ENCODE measurements at regions not wholly inside any gene's neighbourhood (a gene's known extent, or its start where the extent isn't known, plus 50 kb on each side); places are given as distances from the start of the nearest gene placed in this dataset.

DNA sequence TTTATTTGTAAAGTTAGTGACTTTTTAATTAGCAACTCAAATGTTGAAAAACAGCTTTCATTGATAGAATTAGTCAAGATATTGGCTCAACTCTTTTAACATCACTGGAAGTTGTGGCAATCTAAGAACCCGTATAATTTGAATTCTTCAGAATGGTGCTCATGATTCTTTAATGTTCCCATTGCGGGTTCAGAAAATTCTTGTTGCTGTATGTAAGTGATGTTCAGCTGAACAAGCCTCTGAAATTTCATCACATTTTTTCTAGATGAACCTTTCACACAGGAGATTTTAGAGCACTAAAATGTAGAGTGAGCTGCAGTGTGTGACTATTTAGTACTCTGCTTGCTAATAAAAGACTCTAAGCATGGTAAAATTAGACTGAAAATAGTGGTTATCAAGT, 1317.7 kb downstream of the FSTL5 start:
- no peak overlapping the region for H3K4me2 ChIP-seq
- POLR2A ChIA-PET: no interaction called here
- H3K9me3 ChIP-seq: no peaks in the 10 kb centered on the region
- DNase-seq (ENCODE audit: low read depth in 1 of 2, low spot score in 1 of 2) (no peak), ATAC-seq (no peak), FAIRE-seq (no peak)
- no peak overlapping the region for H3K4me3 ChIP-seq
- peaks cover 9% of the 10 kb centered on the region; the same call in 1 of the 3 replicates for H3K4me1 ChIP-seq
- H3K27ac ChIP-seq: no peak overlapping the region
- WGBS (ENCODE audit: missing lambda C conversion rate): 92% methylated on average over 2 of the region's 2 CpGs
- CTCF ChIA-PET: no interaction called here
- no peak for TF ChIP-seq ZSCAN20 (CRISPR knock-in tag; IDR thresholded peaks at IDR 0.05)
- TF ChIP-seq FOSL2 (IDR thresholded peaks at IDR 0.05): no peak
- TF ChIP-seq FOSL2 (CRISPR knock-in tag; IDR thresholded peaks at IDR 0.05): no peak
- TF ChIP-seq, protein P1, sequence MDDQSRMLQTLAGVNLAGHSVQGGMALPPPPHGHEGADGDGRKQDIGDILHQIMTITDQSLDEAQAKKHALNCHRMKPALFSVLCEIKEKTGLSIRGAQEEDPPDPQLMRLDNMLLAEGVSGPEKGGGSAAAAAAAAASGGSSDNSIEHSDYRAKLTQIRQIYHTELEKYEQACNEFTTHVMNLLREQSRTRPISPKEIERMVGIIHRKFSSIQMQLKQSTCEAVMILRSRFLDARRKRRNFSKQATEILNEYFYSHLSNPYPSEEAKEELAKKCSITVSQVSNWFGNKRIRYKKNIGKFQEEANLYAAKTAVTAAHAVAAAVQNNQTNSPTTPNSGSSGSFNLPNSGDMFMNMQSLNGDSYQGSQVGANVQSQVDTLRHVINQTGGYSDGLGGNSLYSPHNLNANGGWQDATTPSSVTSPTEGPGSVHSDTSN (IDR thresholded peaks at IDR 0.05): no peak
- TF ChIP-seq KDM1A (IDR thresholded peaks at IDR 0.05; ENCODE audit: low read depth): no peak
- TF ChIP-seq, protein P2, sequence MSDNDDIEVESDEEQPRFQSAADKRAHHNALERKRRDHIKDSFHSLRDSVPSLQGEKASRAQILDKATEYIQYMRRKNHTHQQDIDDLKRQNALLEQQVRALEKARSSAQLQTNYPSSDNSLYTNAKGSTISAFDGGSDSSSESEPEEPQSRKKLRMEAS (IDR thresholded peaks at IDR 0.05): no peak

DNA sequence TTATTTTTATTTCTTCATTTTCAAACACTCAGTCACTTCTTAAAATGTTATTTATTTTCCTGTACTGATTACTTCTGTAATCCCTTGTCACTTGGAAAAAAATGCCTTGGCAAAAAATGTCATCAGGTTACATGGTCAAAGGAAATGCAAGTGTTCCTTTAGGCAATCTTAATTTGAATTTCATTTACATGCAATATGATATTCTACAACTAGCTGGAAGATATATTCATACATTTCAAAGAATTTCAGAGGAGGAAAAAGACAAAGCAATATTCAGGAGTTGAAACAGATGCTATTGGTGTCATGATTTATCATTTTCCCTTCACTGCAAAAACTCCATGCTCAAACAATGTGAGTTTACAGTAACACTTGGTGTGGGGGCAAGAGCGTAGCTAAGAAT, 1316.6 kb downstream of the FSTL5 start:
- H3K4me2 ChIP-seq: no peak overlapping the region
- no peak overlapping the region for H3K4me3 ChIP-seq
- WGBS (ENCODE audit: missing lambda C conversion rate): 97% methylated on average over 1 of the region's 1 CpG
- ChIA-PET CTCF (no interaction called here), POLR2A (no interaction called here)
- no peak overlapping the region for H3K27ac ChIP-seq
- DNase-seq (ENCODE audit: low read depth in 1 of 2, low spot score in 1 of 2) (no peak), FAIRE-seq (no peak), ATAC-seq (no peak)
- H3K9me3 ChIP-seq: no peaks in the 10 kb centered on the region
- no peak for TF ChIP-seq RNF2 (IDR thresholded peaks at IDR 0.05; ENCODE audit: borderline replicate concordance, low read depth)
- no peak for TF ChIP-seq GATA3 (IDR thresholded peaks at IDR 0.05; ENCODE audit: borderline replicate concordance)
- no peak for TF ChIP-seq RCOR1 (IDR thresholded peaks at IDR 0.05; ENCODE audit: low read depth, low read length)
- TF ChIP-seq SREBF2 (IDR thresholded peaks at IDR 0.05): no peak
- no peak for TF ChIP-seq FOXS1 (CRISPR knock-in tag; IDR thresholded peaks at IDR 0.05)
- no peak for TF ChIP-seq ESRRA (IDR thresholded peaks at IDR 0.05; ENCODE audit: borderline replicate concordance, low read length)
- TF ChIP-seq, protein P3, sequence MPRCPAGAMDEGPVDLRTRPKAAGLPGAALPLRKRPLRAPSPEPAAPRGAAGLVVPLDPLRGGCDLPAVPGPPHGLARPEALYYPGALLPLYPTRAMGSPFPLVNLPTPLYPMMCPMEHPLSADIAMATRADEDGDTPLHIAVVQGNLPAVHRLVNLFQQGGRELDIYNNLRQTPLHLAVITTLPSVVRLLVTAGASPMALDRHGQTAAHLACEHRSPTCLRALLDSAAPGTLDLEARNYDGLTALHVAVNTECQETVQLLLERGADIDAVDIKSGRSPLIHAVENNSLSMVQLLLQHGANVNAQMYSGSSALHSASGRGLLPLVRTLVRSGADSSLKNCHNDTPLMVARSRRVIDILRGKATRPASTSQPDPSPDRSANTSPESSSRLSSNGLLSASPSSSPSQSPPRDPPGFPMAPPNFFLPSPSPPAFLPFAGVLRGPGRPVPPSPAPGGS (IDR thresholded peaks at IDR 0.05): no peak
- TF ChIP-seq ZSCAN20 (CRISPR knock-in tag; IDR thresholded peaks at IDR 0.05): no peak
- no peak for TF ChIP-seq EHMT2 (IDR thresholded peaks at IDR 0.05; ENCODE audit: low read depth)
- no peak for TF ChIP-seq CEBPB (IDR thresholded peaks at IDR 0.05)
- no peak for TF ChIP-seq RFX5 (IDR thresholded peaks at IDR 0.05)
- TF ChIP-seq, protein P4, sequence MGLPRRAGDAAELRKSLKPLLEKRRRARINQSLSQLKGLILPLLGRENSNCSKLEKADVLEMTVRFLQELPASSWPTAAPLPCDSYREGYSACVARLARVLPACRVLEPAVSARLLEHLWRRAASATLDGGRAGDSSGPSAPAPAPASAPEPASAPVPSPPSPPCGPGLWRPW (IDR thresholded peaks at IDR 0.05): no peak
- no peak for TF ChIP-seq NFE2L2 (conservative IDR thresholded peaks at IDR 0.05; ENCODE audit: low read length)
- peaks cover 9% of the 10 kb centered on the region; the same call in 1 of the 3 replicates for H3K4me1 ChIP-seq

DNA sequence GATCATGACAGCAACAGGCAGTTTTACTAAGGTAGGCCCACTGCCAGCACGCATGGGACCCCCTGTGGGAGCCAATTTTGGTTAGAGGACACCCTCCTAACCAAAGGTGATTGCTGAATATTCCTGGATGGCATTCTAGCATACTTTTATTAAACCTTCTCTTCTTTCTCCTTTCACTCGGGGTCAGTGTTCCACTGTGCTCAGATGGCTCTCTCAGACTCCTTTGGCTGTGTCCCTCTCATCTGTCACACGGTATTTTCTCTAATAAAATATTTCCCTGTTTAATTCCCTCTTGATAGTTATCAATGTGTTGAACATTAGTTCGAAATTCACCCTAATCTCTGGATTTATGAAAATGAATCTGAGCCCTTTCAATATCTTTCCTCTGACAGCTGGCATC, 1315.3 kb downstream of the FSTL5 start:
- peak overlapping the region; percentile 72 to 84 for H3K27ac ChIP-seq
- H3K4me1 ChIP-seq: peaks cover 9% of the 10 kb centered on the region; the same call in 1 of the 3 replicates
- CTCF ChIA-PET: interaction anchor here (0.7 kb wide), 1 partner anchor 239 kb away, joined by 3 read pairs; no protein-coding TSS in a partner anchor
- POLR2A ChIA-PET: no interaction called here
- no peak overlapping the region for H3K4me3 ChIP-seq
- peak; percentile 70 to 75 for ATAC-seq
- no peak for TF ChIP-seq ZNF302 (CRISPR knock-in tag; IDR thresholded peaks at IDR 0.05)
- TF ChIP-seq RAD21 (conservative IDR thresholded peaks at IDR 0.05 in 1 of 2, IDR thresholded peaks at IDR 0.05 in 1 of 2): no peak
- TF ChIP-seq, protein P5, sequence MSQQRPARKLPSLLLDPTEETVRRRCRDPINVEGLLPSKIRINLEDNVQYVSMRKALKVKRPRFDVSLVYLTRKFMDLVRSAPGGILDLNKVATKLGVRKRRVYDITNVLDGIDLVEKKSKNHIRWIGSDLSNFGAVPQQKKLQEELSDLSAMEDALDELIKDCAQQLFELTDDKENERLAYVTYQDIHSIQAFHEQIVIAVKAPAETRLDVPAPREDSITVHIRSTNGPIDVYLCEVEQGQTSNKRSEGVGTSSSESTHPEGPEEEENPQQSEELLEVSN (IDR thresholded peaks at IDR 0.05; ENCODE audit: borderline replicate concordance, low read depth): no peak
- TF ChIP-seq HOXB5 (CRISPR knock-in tag; IDR thresholded peaks at IDR 0.05): no peak
- no peak for TF ChIP-seq TP53 (CRISPR knock-in tag; IDR thresholded peaks at IDR 0.05)
- no peak for TF ChIP-seq HDAC2 (IDR thresholded peaks at IDR 0.05)
- no peak for TF ChIP-seq POLR2A (IDR thresholded peaks at IDR 0.05; ENCODE audit: low read length)
- TF ChIP-seq, protein P6, sequence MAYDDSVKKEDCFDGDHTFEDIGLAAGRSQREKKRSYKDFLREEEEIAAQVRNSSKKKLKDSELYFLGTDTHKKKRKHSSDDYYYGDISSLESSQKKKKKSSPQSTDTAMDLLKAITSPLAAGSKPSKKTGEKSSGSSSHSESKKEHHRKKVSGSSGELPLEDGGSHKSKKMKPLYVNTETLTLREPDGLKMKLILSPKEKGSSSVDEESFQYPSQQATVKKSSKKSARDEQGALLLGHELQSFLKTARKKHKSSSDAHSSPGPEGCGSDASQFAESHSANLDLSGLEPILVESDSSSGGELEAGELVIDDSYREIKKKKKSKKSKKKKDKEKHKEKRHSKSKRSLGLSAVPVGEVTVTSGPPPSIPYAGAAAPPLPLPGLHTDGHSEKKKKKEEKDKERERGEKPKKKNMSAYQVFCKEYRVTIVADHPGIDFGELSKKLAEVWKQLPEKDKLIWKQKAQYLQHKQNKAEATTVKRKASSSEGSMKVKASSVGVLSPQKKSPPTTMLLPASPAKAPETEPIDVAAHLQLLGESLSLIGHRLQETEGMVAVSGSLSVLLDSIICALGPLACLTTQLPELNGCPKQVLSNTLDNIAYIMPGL (CRISPR knock-in tag; IDR thresholded peaks at IDR 0.05; ENCODE audit: borderline replicate concordance): no peak
- FAIRE-seq: no peak
- H3K9me3 ChIP-seq: no peaks in the 10 kb centered on the region
- no peak for DNase-seq (ENCODE audit: low read depth in 1 of 2, low spot score in 1 of 2)
- 36% methylated on average over 4 of the region's 4 CpGs for WGBS (ENCODE audit: missing lambda C conversion rate)
- H3K4me2 ChIP-seq: peak overlapping the region; percentile 79
